HG03354 (cell line): ENCODE measurements at regions not wholly inside any gene's neighbourhood (a gene's known extent, or its start where the extent isn't known, plus 50 kb on each side); places are given as distances from the start of the nearest gene placed in this dataset.
"Not testable (repeated sequence)": the region's sequence is repeated elsewhere in the genome, so short reads cannot be mapped to it uniquely, and the experiment has no call there.

ENCODE experiments used
- ATAC-seq: cut with Tn5 transposase; IDR thresholded peaks from one replicate; pipeline ENCODE4 v1.9.1; 2021; ENCODE audit warnings: mild to moderate bottlenecking; ENCODE audit not compliant: unreplicated experiment, poor library complexity, severe bottlenecking

- no peak for ATAC-seq
These were observed 50.3 kb upstream of the OSBPL11 start for GRCh38 chr3:125645616-125646015.

GRCh38 chr3:125646581-125646980 lies 51.3 kb upstream of the OSBPL11 start:
- no peak for ATAC-seq

DNA sequence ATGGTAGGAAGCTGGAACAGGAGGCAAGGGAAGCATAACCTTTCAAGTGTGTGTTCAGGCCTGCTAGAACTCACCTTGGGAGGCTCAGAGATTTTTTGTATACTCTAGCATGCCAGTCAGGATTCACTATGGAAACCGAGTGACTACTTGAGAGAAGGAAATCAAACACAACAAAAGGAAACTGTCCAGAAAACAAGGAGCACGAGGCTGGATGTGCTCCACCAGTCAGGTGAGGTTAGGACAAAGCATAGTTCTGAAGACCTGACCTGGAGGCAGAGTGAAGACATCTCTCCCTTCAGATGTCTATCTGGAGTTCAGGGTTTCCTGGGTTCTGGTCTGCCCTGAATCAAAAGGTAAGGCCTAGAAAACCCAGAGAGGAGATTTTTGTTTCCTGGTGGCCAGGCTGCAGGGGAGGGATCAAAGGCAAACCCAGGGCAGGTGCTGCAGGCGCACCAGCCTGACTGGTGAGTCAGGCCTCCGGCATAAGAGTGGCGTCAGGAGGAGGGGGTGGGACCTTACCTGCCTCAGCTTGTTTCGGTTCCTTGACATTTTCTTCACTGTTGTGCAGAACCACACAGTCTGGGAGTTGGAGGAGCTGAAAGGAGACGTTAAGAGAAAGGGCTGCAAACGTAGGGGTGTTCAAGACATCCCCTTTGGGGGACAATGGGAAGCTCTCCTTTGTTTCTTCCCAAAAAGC lies 52.2 kb upstream of the OSBPL11 start:
- ATAC-seq, result no peak

- no peak for ATAC-seq
These were observed 55.9 kb upstream of the OSBPL11 start for GRCh38 chr3:125651244-125651643.

DNA sequence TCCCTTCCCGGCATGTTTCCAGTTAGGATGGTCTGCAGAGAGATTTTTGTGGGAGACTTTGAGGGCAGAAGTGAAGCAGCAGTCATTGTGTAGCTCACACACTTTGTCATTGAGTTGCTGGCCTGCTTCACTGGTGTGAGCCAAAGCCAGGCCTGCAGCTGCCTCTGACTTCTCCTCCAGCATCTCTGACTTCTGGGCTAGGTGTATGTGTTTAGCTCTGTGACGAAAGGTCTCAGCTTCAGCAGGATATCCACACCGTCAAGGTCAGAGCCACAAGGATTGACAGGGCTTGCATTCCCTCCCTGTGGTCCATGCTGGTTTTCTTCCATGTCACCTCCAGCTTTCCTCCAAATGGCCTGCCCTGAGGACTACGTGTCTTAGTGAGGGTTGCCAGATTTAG lies 57.1 kb upstream of the OSBPL11 start:
- no peak for ATAC-seq

DNA sequence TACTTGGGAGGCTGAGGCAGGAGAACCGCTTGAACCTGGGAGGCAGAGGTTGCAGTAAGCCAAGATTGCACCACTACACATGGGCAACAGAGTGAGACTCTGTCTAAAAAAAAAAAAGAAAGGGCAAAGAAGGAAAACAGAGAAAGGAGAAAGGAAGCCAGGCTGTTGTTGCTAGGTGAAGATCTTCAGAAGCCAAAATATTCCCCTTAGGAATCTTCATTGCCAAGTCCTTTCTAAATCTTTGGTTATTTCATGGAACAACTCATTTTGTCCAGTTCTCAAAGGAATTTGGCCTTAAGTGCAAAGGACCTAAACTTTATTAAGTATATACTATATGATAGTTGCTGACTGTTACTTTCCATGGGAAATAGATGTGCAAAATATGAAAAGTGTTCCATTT lies 59.2 kb upstream of the OSBPL11 start:
- ATAC-seq, result no peak

- no peak for ATAC-seq
These were observed 67.4 kb upstream of the OSBPL11 start for GRCh38 chr3:125662675-125663074.

DNA sequence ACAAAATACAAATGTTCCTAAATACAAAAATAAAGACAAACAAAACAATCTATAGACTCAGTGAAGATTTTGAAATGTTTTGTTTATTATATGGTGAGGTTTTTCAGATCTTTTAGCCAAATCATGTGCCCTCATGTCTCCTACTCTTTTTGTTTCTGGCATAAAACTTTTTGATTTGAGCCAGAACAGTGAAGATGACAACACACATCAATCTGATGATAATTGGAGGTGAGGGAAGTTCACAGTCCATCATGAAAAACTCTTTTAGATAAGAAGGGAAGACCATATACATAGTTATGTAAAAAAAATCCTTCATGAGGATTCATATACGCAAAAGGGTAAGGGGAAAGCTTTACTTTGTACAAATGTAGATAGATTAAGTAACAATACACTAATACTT lies 75.1 kb upstream of the OSBPL11 start:
- ATAC-seq, result no peak

GRCh38 chr3:125670945-125671344 lies 75.6 kb upstream of the OSBPL11 start:
- ATAC-seq, result no peak

- ATAC-seq, result no peak
These were observed 76.4 kb upstream of the OSBPL11 start for GRCh38 chr3:125671461-125672243.

GRCh38 chr3:125675791-125676190 lies 80.5 kb upstream of the OSBPL11 start:
- no peak for ATAC-seq

- no peak for ATAC-seq
These were observed 84.0 kb upstream of the OSBPL11 start for GRCh38 chr3:125679258-125679657.

DNA sequence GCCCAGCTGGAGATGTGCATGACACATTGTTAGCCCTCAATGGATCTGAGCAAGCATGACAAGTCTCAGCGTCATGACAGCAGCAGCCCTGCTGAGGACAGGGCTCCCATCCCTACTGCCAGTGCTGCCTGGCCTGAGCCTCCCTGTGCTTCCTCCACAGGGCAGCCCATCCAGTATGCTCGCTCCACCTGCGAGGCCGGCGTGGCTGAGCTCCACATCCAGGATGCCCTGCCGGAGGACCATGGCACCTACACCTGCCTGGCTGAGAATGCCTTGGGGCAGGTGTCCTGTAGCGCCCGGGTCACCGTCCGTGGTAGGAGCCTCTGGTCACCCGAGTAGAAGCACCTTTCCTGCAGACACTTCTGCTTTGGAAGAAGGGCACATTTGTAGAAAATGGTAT lies 85.8 kb upstream of the OSBPL11 start:
- no peak for ATAC-seq

DNA sequence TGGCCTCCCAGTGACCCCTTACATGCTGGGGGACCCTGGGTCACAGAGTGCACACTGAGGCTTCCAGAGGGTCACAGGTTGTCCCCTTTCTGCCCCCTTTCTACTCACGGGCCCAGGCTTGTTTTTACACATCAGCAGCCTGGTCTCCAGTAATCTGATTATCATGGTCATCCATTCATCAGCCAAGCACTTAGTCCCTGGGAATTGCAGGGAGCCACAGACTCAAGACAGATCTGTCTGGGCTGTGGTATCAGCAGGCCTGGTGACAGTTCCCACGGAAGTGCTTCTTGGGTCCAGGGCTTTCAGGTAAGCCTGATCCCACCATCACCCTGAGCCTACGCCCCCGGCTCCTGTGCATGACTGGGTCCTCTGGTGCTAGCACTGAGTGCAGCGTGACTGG lies 86.6 kb upstream of the OSBPL11 start:
- not testable (repeated sequence) for ATAC-seq

DNA sequence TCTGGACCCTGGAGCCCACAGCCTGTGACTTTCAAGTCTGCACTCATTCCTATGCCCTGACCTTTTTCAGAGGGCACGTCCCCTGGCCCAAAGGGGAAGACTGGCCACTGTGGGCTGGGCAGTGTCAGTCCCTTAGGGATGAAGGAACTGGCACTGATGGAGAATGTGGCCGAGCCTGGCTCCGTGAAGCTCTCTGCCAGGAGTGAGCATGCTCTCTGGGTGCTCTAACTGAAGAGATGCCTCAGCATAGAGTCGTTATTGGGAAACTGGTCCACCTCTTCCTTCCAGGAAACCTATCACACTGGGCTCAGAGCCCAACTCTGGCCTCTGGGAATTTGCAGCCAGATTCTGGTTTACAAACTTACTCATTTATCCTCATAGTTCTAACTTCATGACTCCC lies 87.3 kb upstream of the OSBPL11 start:
- not testable (repeated sequence) for ATAC-seq

DNA sequence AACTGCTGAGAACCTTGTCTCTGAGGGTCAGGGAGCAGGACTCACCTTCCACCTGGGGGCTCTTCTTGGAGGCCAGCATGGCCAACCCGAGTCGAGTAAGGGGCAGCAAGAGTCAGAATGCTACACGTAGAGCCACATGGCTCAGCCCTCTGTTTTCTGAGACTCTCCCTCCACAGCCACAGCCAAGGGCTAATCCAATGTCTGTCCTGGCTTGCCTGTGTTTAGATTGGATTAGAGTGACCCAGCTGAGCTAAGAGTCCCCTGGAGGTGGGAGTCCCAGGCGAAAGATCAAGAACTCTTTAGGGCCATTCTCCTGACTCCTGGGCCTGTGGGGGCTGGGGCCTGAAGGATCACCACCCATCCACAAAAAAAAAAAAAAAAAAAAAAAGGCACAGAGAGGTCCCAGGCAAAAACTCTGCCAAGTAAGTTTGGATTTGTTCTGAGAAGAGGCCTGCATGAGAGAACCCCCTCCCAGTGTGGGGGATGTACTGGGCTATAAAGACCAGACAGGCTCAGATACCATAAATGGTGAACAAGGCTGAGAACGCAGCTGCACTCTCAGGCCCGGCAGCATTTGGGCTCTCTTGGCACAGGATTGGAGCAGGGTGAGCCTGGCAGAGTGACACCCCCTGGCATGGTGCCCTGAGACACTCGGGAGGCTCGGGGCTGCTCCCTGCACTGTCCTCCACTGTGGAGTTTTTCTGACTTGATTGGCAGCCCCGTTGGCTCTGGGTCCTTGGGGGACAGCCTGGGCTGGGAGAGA lies 88.0 kb upstream of the OSBPL11 start:
- ATAC-seq, result no peak

DNA sequence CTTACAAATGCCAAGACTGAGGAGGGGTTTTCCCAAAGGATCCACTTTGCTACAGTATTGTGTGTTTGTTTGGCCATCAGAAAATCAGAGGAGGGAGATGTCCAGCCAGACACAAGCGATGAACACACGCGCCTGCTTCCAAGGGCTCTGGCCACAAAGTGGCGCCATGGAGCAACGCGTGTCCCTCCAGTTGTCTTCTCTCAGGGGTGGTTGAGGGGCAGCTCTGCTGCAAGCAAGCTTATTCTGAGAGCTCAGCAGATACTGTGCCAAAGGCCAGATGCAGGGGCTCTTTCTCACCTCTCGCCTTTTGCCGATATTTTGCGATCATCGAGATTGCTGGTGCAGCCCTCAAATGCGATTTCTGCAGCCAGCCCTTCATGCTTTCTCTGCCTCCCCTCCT lies 88.9 kb upstream of the OSBPL11 start:
- ATAC-seq, result no peak

- not testable (repeated sequence) for ATAC-seq
These were observed 90.4 kb upstream of the OSBPL11 start for GRCh38 chr3:125685741-125686140.

DNA sequence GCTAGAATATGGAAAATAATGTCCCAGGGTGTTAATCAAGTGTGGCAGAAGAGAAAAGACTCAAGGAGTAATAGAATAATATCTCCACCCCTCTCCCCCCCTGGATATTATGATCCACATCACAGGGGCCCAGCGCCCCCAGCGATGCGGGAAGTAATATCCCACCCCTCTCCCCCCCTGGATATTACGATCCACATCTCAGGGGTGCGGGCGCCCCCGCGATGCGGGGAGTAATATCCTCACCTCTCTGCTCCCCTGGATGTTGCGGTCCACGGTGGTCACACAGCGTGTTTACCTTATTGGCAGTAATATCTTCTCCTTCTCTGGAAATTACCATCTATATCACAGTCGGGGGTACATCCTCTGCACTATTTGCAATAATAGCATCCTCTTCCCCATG lies 97.1 kb upstream of the OSBPL11 start:
- ATAC-seq, result no peak

- no peak for ATAC-seq
These were observed 98.6 kb upstream of the OSBPL11 start for GRCh38 chr3:125693887-125694286.
